NOMO-1 treated with dmso at 0.1 percent for 144 hours (cell line): ENCODE measurements at regions not wholly inside any gene's neighbourhood (a gene's known extent, or its start where the extent isn't known, plus 50 kb on each side); places are given as distances from the start of the nearest gene placed in this dataset.
"Not testable (repeated sequence)": the region's sequence is repeated elsewhere in the genome, so short reads cannot be mapped to it uniquely, and the experiment has no call there.

Experiments used
- DNase-seq: peaks from one replicate; lab custom pipeline; 2025; ENCODE audit not compliant: unreplicated experiment; lab: John Stamatoyannopoulos, UW

DNA sequence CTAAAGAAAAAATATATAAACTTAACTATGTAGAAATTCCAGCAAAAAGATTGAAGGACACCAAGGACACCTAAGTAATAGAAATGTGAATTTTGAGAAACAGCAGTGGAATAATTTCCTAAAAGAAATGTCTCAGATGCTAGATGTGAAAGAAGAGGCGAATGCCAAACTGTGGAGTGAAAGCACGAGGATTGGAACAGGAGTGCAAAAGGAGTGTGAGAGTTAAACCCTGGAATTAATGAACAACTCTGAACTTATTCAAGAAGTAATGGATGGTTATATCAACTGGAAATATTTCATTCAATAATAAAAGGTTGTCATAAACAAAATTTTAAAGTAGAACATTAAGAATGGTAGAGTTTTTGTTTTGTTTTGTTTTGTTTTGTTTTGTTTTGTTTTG lies 78.5 kb upstream of the SGIP1 start:
- no peak for DNase-seq

DNA sequence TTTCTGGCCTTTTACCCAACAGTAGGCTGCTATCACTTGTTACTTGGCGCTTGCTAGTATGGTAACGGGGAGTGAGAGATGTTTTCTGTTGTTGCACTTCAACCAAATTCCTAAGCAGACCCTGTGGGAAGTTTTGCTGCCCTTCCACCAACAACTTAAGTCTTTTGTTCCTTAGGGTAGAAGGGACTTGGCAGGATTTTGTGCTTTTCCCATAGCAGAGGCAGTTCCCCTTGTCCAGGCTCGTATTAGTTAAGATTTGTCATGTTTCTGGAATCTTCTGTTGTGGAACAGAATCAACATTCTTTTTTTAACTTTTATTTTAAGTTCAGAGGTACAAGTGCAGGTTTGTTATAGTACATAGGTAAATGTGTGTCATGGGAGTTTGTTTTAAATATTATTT lies 73.2 kb upstream of the SGIP1 start:
- DNase-seq: no peak

DNA sequence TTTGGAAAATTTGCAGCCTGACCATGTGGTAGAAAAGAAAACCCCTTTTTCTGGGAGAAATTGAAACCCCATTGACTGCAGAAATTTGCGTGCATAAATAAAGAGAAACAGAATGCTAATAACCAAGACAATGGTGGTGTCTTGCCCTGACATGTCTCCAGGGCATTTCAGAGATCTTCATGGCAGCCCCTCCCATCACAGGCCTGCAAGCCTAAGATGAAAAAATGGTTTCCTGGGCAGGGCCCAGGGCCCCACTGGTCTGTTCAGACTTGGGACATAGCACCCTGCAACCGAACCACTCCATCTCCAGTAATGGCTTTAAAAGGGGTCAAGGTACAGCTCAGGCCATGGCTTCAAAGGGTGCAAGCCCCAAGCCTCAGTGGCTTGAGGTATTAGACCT lies 71.6 kb upstream of the SGIP1 start:
- no peak for DNase-seq

DNA sequence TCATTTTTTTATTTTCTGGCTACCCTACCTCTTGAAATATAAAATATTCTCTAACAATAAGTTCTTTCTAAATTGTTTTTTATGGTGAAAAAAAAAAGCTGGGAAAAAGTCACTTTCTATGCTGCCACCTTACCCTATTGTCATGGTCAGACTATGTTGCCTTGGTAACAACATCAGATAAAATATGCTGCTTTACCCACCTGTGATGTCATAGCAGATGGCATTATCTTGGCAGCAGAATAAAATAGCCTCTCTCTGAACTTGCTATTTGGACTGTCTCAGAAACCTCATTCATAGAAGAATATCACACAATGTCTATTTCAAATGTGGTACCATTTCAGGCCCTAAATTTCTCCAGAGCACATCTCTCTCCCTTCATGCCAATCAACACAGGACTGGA lies 69.6 kb upstream of the SGIP1 start:
- DNase-seq: no peak

DNA sequence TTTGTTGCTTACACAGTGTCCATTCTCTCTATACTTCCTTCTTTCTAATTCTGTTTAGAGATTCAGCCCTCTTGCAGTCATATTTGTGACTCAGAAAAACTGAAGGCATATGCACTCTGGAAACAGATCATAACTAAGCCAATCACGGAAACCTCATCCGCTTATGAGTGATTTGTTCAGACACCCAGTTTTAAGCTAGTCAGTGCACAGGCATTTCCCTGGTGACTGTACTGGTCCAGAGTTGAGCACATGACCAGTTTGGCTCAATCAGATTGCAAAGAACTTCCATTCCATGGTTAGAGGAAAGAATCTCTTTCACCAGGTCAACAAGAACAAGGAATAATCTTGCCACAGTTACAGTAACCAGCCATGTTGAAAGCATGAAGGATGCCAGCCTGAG lies 69.2 kb upstream of the SGIP1 start:
- DNase-seq: no peak

DNA sequence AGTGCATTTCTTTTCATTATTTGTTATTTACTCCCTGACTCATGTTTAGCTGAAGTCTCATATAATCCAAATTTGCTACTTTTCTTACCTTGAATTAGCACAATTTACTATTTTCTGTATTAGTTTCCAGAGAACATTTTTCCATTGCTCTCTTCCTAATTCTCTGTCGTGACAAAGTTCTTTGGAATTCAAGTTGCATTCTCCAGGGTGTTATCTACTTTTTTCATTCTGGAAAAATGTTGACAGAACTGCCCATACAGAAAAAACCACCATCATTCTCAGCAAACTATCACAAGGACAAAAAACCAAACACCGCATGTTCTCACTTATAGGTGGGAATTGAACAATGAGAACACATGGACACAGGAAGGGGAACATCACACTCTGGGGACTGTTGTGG lies 67.3 kb upstream of the SGIP1 start:
- not testable (repeated sequence) for DNase-seq

DNA sequence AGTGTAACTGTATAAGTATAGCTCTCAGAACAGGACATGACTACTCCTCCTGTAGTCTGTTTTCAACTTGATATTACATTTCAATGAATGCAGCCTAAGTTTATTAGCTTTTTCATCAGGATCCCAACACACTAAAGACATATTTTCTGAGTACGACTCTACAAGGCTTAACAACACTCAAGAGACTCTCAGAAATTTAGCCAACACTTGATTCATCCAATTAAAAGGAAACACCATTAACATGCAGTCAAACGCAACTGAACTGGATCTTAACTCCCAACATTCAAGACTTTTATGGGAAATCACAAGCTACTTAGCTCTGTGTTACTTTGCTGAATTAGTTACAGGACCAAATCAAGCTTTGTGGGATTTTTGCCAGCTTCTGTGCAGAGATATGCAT lies 65.2 kb upstream of the SGIP1 start:
- no peak for DNase-seq

DNA sequence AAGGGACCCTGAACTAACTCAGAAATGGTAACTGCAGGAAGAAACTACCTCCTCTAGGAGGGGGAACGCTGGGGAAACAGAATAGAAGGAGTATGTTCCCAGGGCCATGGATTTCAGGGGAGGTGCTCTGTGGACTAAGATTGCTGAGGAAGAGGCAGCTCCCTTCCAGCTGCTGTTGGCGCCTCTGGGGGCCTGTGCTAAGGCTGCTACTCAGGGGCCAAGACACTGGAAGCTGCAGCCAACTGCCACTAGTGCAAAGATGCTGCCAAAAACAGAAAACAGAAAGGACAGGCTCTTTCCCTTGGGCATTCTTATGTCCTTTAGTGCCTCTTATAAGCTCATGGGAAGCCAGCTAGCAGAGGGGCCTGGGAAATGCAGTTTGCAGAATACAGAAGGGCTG lies 58.0 kb upstream of the SGIP1 start:
- no peak for DNase-seq

DNA sequence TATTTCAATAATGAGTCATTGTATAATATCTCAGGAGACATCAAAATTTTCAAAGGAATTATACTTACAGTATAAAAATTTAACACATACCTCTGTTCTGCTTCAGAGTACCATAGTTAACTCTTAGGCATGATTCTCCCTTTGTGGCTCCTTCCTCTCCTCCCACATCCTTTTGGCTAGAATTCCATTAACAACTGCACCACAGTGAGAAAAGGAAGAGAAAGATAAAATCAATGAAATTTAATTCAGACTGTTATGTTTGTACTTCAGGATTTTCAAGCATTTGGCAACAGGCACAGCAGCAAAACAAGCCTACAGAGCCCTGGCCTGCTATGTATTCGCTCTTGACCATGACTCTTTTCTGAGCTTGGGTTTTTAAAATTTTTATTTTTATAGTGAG lies 57.2 kb upstream of the SGIP1 start:
- no peak for DNase-seq

GRCh38 chr1:66478116-66478515 lies 55.8 kb upstream of the SGIP1 start:
- no peak for DNase-seq

GRCh38 chr1:66480162-66480561 lies 53.8 kb upstream of the SGIP1 start:
- DNase-seq: no peak

- not testable (repeated sequence) for DNase-seq
These were observed 52.7 kb upstream of the SGIP1 start for GRCh38 chr1:66481215-66481614.
